DOHH2 (cell line): ENCODE measurements at regions not wholly inside any gene's neighbourhood (a gene's known extent, or its start where the extent isn't known, plus 50 kb on each side); places are given as distances from the start of the nearest gene placed in this dataset.

Source experiments
- EZH2phosphoT487 ChIP-seq: fragments of 200-600 bp; sonication (generic); IDR thresholded peaks from 2 replicates; pipeline ENCODE4 v1.6.1; 2017; ENCODE audit warnings: borderline replicate concordance, mild to moderate bottlenecking, antibody characterized with exemption, low read length, moderate library complexity, mixed read lengths
- TF ChIP-seq, protein P1 (sequence below): fragments of 200-600 bp; sonication (generic); IDR thresholded peaks from one replicate; pipeline ENCODE4 v1.5.1; 2014; ENCODE audit warnings: antibody characterized with exemption, mild to moderate bottlenecking, low read depth, low read length; ENCODE audit not compliant: poor library complexity, severe bottlenecking

- TF ChIP-seq, protein P1, sequence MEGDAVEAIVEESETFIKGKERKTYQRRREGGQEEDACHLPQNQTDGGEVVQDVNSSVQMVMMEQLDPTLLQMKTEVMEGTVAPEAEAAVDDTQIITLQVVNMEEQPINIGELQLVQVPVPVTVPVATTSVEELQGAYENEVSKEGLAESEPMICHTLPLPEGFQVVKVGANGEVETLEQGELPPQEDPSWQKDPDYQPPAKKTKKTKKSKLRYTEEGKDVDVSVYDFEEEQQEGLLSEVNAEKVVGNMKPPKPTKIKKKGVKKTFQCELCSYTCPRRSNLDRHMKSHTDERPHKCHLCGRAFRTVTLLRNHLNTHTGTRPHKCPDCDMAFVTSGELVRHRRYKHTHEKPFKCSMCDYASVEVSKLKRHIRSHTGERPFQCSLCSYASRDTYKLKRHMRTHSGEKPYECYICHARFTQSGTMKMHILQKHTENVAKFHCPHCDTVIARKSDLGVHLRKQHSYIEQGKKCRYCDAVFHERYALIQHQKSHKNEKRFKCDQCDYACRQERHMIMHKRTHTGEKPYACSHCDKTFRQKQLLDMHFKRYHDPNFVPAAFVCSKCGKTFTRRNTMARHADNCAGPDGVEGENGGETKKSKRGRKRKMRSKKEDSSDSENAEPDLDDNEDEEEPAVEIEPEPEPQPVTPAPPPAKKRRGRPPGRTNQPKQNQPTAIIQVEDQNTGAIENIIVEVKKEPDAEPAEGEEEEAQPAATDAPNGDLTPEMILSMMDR, result no peak
- TF ChIP-seq EZH2phosphoT487, result no peak
Measured at GRCh38 chr10:2456834-2457233, 610.5 kb upstream of the PFKP start.
